NCI-H146 (cell line): ENCODE measurements at regions not wholly inside any gene's neighbourhood (a gene's known extent, or its start where the extent isn't known, plus 50 kb on each side); places are given as distances from the start of the nearest gene placed in this dataset.

Experiments
- DNase-seq: peaks from one replicate; lab custom pipeline; 2025; lab: John Stamatoyannopoulos, UW

DNA sequence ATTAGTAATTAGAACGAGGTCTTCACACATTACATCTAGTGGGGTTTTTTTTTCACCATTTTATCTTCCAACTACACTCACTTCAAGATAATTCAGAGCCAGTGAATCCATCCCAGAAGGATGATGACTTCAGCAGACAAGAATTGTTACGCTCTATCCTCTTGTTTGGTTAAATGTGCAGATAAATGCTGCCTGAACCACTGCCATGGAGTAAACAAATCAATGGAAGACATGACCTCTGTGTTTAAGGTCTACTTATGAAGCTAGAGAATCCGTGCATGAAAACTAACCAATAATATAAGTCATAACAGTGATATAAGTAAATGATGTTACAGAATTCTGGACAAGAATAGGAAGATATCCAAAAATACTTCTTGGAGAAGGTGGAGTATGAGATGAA, 602.6 kb downstream of the TLR4 start:
- DNase-seq: no peak

DNA sequence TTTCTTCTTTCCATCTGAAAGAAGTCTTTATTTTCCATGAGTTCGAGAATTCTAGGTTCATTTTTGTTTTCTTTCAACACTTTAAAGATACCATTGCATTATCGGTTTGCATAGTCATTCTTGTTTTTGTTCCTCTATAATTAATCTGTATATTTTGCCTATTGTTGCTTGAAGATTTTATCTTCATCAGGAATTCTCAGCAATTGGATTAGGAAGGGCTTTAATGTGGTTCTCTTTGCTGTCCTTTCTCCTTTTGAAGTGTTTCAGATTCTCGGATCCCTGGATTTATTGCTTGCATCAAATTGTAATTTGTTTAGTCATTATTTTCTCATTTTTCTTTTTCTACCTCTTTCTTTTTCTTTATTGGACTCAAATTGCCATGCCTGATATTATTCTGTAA, 609.8 kb downstream of the TLR4 start:
- DNase-seq: no peak

DNA sequence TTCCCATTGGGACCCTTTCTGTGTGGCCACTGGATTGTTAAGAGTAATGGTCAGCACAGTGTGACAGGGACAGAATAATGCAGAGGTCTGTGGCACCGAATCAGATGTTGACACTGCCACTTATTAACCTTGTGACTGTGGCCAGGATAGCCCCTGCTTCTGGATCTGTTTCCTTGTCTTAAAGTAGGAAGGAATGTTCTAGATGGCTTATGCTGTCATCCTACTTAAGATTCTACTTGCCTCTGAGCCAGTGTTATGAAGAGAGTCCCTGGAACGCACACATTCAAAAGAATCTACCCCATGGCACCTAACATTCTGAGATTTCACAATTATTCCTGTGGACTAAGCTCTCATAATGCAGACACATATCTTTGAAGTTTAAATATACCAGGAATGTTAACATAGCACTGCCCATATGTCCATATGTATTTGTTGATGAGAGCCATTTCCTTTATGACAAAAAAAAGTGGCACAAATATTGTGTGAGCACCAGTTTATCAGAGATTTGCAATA, 612.7 kb downstream of the TLR4 start:
- DNase-seq: no peak

DNA sequence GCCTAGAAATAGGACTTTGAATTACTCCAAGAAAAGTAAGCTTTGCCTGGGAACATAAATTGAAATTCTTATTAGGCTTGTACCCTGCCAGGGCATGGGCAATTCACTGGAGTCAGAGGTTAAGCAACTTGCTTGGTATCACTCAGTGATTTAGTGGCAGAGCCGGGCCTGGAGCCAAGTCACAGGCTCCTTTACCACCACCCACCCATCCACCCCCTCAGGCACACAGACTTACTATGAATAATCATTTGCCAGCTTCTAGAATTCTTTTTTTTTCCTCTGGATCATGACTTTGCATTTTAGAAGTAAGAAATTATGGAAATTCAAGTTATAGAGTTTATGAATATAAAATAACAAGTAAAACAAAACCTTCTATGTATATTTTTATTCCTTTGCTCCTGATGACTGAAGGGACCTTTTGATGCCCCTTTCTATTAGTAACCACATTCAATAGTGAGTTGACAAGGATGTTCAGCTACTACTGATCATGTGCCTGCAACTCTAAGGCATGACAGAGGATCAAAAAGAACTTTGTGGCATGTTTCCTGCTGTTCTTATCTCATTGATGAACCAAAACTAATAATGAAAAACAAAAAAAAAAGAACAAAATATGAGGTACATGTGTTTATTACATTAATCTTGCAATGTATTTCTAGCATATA, 614.7 kb downstream of the TLR4 start:
- DNase-seq: no peak

DNA sequence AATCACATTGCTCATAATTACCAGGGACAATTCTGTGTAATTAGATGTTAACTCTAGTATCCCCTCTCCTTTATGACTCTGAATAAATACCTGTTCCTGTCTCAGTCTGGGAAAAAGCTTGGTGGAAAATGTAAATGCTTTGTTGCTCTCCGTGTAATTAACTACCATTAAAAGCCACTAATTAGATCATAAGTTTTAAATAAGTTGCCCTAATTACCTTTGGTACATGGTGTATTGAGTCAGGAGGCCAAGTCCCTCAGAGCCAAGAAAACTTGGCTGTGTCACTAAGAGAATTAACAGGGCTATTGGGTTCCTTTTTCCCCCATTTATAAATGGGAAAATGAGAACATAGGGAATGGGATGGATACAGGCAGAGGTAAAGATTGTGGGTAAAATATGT, 617.6 kb downstream of the TLR4 start:
- no peak for DNase-seq

DNA sequence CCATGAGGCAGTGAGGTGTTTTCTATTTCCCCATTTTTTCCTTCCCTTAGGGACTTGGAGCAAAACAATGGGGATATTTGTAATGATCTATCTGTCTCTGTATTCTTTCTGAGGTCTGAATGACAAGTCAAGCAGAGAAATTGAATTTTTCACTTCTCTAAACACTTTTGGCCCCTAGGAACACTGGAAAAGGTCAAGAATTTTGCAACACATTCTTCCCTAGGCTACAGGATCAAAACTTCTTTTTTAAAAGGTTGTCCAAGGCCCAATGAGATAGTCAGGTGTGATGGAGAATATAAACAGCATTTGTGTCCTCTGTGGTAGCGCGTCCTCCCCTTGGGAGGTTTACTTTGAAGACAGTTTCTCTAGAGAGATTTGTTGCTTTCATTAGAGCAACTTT, 620.5 kb downstream of the TLR4 start:
- no peak for DNase-seq

DNA sequence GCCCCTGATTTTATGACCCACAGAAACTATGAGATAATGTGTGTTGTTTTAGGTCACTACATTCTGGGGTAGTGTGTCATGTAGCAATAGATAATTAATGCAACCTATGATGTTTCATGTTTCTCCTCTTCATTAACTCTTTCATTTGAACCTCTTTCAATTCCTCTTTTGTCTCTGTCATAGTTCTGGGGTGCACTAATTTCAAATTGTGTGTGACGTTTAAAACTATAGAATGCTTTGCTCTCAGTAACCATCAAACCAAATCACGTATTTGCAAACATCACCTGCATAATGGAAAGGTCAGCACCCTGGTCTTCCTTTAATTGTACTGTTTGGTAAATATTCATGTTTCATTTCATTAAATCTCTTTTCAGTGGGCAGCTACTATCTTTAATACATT, 621.6 kb downstream of the TLR4 start:
- no peak for DNase-seq

DNA sequence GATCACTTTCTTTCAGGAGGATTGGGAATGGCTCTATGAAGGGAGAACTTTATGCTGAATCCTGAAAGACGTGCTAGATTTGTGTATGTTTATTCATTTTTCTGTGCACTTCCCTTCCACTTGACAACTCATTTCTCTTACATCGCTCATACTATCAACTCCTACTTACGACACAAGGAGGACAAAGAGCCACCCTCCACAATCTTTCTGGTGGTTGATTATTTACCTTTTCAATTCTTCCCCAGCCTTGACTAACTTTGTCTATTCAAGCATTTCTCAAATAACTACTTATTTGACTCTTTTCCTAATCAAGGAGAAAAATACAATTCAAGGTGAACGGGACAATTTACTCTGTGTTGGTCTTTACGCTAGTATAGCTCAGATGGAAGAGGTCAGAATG, 622.1 kb downstream of the TLR4 start:
- no peak for DNase-seq

DNA sequence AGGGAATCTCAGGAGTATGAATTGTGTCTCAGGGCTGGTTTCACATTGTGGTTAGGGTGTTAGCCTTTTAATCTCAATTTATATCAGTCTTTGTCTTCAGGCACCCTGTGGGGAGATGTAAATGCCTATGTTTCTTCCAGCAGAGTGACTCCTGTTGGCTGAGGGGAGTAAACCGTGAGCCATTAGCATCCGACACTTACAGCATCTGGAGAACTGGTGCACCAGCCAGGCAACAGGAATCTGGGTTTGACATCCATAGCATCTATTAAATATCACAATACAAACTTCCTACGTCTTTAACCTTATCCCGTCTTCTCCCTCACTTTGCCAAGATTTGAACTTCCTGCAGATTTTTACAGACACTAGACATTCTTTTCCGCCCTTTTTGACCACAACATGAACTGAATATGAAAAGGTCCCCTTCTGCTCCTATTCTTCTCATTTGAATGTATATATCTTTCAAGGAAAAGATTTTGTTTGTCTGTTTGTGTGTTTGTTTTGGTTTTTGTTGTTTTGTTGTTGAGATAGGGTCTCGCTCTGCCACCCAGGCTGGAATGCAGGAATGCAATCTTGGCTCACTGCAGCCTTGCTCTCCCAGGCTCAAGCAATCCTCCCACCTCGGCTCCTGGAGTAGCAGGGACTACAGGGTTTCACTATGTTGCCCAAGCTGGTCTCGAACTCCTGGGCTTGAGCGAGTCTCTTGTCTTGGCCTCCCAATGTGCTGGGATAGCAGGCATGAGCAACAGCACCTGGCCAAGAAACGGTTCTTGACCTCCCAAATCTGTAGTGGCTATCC, 626.2 kb downstream of the TLR4 start:
- no peak for DNase-seq

DNA sequence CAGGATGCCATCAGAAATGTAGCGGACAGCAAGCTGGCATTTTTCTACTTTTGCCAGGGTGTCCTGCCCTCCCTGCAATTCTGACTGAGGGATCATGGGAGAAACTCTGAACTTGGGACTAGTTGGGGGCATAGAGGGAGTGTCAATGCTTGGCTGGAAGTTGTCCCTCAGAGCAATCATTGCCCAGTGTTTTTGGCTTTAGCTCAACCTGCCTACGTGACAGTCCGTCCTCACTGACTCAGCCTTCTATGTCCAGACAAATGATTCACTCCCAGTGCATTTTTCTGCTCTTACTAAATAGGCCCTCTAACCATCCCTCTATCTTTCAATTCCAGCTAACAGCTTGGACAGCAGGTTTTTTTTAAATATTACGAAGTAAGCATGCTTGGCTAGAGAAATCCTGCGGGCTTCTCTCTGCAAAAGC, 627.4 kb downstream of the TLR4 start:
- DNase-seq: no peak

DNA sequence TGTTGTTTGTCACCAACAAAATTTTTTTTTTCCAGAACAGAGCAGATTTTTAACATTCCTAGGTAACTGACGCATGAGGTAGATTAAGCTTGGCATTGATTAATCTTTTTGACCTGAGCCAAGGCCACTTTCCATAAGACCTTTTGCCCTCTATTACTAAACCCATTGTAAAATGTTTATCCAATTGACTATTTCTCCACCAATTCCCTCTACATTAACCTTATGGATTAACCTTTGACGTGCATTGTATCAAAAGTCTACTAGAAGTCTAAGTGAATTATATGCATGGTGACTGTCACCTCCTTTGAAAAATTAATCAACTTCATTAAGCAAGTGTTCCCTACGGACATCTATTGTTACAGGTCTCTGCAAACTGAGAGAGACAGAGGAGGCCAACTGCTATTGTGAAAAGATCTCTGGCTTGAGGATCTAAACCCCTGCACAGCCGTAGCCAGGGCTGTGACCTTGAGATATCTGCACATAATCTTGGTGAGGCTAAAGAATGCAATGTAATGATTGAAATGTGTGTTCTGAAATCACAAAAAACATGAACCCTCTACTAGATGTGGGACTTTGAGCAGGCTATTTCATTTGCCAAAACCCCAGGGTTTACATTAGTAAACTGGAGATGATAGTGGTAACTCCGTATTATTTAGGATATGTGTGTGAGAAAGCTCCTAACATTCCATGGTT, 632.2 kb downstream of the TLR4 start:
- DNase-seq: no peak

DNA sequence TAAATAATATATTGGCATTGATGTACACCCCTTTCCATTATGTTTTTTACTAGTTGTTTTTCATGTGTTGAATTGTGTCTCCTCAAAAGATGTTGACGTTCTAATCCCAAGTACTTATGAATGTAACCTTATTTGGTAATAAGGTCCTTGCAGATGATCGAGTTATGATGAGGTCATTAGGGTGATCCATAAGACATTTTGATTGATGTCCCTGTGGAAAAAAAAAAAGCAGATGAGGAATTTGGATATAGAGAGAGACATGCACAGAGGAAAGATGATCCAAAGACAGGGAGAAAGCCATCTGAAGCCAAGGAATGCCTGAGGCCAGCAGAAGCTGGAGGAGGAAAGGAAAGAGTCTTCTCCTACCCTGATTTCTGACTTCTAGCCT, 632.7 kb downstream of the TLR4 start:
- DNase-seq: no peak

DNA sequence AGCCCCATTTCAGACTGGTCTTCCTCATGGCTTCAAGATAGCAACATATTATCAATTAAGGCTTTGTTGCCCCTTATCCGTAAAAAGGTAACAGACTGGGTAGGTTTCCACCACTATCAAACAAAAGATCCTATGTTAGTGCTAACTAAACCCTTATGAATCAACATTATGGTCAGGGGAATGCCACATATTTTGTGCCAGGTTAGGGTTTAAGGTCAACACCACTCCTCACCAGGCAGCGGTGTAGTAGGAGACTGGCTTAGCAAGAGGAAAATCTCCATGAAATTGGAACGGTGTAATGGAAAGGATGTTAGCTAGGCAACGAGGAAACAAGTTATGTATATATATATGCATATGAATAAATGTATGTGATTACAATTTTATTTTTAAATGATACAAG, 655.8 kb downstream of the TLR4 start:
- DNase-seq: no peak

DNA sequence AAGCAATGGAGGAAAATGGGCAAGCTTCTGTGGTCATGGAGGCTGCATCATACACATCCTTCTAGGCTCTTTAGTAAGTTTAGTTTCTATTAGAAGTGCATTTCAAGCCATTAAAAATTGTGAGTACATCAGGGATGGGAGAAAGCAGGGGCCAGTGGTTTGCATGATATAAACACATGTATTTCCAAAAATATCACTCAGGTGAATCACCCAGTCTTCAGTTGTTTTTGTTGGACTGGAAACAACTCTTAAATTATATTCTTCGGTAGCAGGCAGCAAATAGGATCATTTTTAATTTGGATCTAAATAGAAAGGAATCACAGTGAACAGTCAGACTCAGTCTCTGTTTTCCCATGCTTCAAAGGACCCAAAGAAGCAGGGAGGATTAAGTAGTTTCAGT, 657.9 kb downstream of the TLR4 start:
- no peak for DNase-seq

DNA sequence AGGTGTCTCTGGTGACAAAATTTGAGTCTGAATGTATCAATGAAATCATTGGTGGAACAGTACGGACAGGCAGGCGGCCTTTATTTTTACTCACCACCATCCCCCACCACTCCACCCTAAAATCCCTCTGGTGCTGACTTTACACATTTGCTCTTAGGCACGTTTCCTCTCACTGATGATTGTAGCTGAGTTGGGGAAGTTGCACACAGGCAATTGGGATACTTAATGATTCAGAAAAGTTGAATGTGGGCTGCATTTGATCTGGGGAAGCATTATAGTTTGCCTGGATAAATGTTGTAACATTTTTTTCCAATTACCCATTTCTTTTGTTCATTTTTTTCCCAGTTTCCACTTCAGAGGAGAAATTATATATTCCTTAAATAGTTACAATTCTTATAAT, 658.4 kb downstream of the TLR4 start:
- no peak for DNase-seq

DNA sequence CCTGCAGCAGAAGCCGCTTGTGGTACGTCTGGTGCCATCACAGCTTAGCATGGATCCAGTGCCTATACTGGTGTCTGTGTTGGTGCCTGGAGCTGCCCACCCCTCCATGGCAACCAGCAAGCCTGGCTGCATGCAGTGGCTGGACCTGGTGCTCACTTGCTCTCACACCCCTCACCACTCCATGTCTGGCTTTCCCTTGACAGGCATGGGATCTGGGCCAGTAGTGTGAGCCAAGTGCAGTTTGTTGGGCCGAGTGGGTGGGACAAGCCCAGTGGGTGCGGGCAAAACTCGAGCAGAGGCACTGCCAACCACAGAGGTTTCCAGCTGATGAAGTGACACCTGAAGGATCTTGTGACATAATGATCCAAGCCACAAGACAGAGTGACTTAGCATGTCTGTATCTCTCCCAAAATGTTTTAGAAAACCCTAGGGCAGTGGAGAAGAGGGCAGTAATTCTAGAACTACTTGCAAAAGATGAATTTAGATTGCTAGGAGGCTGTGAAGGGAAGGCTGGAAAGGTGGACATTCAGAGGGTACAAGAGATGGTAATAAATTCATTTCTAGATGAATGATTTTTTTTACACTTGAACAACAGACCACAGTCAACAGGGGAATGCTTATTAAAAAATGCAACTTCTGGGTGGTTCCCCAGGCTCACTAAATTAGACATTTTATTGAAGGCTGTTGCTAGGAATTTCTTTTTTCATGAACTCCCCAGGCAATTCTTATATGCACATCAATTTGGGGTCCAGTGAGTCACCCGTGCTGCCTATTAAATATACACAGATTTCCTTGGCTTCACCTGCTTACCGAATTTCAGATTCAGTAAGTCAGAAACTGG, 660.3 kb downstream of the TLR4 start:
- no peak for DNase-seq

DNA sequence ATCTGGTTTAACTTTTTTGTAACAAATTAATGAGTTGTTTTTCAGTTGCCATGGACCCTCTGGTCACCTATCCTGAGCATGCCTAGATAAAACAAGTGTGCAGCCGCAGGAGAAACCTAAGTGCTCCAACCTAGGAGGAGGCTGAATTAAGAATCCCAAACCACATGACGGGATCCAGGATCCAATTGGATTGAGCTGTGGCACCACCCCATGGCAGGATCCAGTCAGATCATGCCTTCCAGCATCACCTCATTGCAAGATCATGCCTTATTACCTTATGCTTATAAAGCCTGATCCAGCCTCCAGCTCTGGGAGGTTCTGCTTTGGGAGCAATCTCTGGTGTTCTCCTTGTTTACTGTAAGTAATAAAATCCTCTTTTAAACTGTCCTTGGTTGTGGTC, 662.0 kb downstream of the TLR4 start:
- no peak for DNase-seq

DNA sequence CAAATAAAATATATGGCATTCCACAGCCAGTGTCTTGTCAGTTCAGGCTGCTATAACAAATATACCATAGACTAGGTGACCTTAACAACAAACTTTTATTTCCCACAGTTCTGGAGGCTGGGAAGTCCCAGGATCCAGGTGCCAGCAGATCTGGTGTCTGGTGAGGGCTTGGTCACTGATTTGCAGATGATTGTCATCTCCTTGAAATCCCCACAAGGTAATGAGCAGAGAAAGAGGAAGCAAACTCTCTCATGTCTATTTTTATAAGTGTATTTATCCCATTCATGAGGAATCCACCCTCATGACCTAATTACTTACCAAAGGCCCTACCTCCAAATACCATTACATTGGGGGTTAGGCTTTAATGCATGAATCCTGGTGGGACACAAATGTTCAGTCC, 663.2 kb downstream of the TLR4 start:
- DNase-seq: no peak

DNA sequence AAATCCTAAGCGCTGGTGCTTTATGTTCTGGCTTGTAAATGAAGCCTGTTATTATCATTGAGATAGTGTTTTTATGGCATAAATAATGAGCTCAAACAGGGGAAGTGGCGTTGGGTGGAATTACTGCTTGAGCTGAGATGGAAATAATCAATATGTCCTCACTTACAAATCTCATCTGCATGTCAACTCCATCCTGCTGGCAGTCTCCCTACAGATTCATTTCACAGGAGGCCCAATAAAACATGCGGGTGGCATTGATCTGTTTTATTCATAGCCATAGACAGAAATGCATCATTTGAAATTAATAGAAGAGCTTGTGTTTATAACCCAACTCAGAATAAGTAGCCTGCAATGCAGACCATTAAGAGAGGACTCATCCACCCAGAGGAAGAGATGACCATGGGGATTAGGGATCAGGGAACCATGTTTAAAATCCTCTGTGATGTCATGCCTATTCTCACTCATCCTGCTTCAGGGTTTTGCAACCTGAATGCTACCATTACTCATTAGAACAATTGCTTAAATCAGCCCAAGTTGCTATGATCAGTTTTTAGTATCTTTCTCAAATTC, 680.4 kb downstream of the TLR4 start:
- DNase-seq: no peak

DNA sequence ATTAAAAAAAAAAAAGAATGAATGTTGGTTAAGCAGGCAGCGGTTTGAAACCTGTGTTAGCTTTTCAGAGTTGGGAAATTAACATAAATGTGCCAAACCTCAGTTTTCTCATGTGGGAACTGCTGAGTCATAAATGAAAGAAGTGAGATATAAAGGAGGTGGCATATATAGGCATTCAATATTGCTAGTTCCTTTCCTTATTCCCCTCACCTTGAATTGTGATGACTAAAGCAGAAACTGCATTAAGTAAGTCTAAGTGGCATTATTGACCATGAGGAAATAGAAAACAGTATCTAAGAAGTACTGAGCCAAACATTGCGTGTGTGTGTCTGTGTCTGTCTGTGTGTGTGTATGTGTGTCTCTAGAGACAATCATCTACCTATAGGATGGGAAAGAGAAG, 691.2 kb downstream of the TLR4 start:
- no peak for DNase-seq

DNA sequence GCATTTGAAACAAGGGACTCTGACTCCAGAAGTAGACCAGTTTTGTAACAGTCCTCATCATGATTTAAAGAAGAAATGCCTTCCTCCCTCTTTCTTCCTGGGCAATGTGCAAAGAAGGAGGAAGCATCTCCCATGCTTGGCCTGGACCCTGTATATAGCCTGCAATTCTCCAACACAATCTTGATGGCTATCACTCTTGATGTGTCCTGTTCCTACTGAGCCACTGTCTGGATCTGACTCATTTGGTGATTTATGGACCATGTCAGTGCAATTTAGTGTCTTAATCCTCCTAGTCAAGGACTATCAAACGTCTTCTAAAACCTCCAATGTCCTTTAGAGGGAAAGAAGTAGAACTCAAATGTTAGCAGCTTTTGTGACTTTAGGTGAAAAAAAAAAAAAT, 697.3 kb downstream of the TLR4 start:
- no peak for DNase-seq

DNA sequence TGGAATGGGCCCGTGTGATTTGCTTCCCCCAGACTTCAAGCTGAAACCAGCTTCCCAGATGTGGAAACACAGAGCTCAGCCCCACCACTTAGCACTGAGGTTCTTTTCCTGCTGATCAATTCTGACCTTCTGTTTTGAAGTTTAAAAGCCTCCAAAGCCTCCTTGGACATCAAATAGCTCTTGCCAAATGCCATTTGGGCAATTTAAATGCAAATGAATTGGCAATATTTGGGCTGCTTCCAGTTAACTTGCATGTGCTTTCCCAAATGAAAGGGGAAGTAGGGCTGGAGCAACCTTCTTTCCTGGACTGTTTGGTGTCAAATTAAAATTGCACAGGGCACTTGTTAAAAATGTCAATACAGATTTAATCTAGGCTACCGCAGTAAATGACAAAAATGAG, 710.5 kb downstream of the TLR4 start:
- no peak for DNase-seq
